ENCODE measurements at regions not wholly inside any gene's neighbourhood (a gene's known extent, or its start where the extent isn't known, plus 50 kb on each side); places are given as distances from the start of the nearest gene placed in this dataset.

DNA sequence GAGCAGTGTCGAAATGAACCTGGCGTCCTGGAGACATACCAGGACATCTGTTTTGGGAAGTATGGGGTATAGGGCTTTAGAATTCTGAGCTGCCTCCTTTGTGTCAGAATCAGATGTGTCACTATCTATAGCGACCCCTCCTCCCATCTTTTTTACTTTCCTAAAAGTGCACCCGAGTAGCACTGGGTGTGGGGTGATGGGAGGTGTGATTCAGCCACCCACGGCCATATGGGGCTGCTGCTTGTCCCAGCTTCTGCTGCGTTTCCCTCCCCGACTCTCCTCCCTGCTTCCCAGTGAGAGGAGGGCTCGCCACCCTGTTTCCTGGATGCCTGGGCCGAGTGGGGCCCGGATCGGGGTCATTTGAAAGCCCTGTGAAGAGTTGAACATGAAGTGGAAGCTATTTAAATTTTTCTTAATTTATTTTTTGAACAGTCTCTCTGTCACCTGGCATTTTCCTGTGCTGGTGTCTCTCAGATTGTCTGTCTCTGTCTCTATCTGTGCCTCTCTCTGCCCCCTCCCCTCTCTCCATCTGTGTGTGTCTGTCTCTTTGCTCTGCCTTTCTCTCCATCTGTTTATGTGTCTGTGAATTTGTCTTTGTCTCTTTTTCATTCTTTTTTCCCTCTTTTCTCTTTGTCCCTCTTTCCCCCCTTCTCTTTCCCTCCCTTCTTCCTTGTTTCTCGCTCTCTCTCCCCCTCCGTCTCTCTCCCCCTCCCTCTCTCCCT, 638.8 kb upstream of the EEF2KMT start:
- H3K36me3 ChIP-seq (replicated peaks; ENCODE audit: low read depth, low read length): no peaks in the 10 kb centered on the region
- TF ChIP-seq, protein P1, sequence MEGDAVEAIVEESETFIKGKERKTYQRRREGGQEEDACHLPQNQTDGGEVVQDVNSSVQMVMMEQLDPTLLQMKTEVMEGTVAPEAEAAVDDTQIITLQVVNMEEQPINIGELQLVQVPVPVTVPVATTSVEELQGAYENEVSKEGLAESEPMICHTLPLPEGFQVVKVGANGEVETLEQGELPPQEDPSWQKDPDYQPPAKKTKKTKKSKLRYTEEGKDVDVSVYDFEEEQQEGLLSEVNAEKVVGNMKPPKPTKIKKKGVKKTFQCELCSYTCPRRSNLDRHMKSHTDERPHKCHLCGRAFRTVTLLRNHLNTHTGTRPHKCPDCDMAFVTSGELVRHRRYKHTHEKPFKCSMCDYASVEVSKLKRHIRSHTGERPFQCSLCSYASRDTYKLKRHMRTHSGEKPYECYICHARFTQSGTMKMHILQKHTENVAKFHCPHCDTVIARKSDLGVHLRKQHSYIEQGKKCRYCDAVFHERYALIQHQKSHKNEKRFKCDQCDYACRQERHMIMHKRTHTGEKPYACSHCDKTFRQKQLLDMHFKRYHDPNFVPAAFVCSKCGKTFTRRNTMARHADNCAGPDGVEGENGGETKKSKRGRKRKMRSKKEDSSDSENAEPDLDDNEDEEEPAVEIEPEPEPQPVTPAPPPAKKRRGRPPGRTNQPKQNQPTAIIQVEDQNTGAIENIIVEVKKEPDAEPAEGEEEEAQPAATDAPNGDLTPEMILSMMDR (IDR thresholded peaks at IDR 0.05; ENCODE audit: low read depth, low read length): no peak
- no peak for TF ChIP-seq EZH2phosphoT487 (IDR thresholded peaks at IDR 0.05; ENCODE audit: low read depth)
- H3K79me2 ChIP-seq (ENCODE audit: low read length): no peaks in the 10 kb centered on the region
- H2AFZ ChIP-seq (ENCODE audit: low read depth, low read length): no peak overlapping the region
- no peaks in the 10 kb centered on the region for H4K20me1 ChIP-seq (ENCODE audit: insufficient read depth, low read length)
- H3K4me1 ChIP-seq (ENCODE audit: low read length): no peaks in the 10 kb centered on the region
- H3K9me3 ChIP-seq (ENCODE audit: insufficient read depth, low read length): no peaks in the 10 kb centered on the region
- no peak overlapping the region for H3K4me2 ChIP-seq (ENCODE audit: low read length)
- no peak overlapping the region for H3K4me3 ChIP-seq (ENCODE audit: low read length)
- H3K9ac ChIP-seq (ENCODE audit: low read length): no peak overlapping the region
- H3K27me3 ChIP-seq (ENCODE audit: low read depth, low read length): no peaks in the 10 kb centered on the region
- H3K27ac ChIP-seq (ENCODE audit: low read length): no peak overlapping the region

GRCh38 chr16:5735444-5735843, 637.8 kb upstream of the EEF2KMT start:
- Histone ChIP-seq H3K4me2 (ENCODE audit: low read length) (no peak overlapping the region), H3K4me1 (ENCODE audit: low read length) (no peaks in the 10 kb centered on the region), H4K20me1 (ENCODE audit: insufficient read depth, low read length) (no peaks in the 10 kb centered on the region), H2AFZ (ENCODE audit: low read depth, low read length) (no peak overlapping the region), H3K36me3 (replicated peaks; ENCODE audit: low read depth, low read length) (no peaks in the 10 kb centered on the region), H3K4me3 (ENCODE audit: low read length) (no peak overlapping the region), H3K27me3 (ENCODE audit: low read depth, low read length) (no peaks in the 10 kb centered on the region), H3K27ac (ENCODE audit: low read length) (no peak overlapping the region), H3K9me3 (ENCODE audit: insufficient read depth, low read length) (no peaks in the 10 kb centered on the region), H3K9ac (ENCODE audit: low read length) (no peak overlapping the region), H3K79me2 (ENCODE audit: low read length) (no peaks in the 10 kb centered on the region)
- TF ChIP-seq, protein P1 (IDR thresholded peaks at IDR 0.05; ENCODE audit: low read depth, low read length): no peak
- no peak for TF ChIP-seq EZH2phosphoT487 (IDR thresholded peaks at IDR 0.05; ENCODE audit: low read depth)

GRCh38 chr16:5730783-5731182, 633.2 kb upstream of the EEF2KMT start:
- Histone ChIP-seq H3K79me2 (ENCODE audit: low read length) (no peaks in the 10 kb centered on the region), H3K4me2 (ENCODE audit: low read length) (no peak overlapping the region), H3K9ac (ENCODE audit: low read length) (no peak overlapping the region), H3K4me3 (ENCODE audit: low read length) (no peak overlapping the region), H3K9me3 (ENCODE audit: insufficient read depth, low read length) (no peaks in the 10 kb centered on the region), H2AFZ (ENCODE audit: low read depth, low read length) (no peak overlapping the region), H3K4me1 (ENCODE audit: low read length) (no peaks in the 10 kb centered on the region), H3K36me3 (replicated peaks; ENCODE audit: low read depth, low read length) (no peaks in the 10 kb centered on the region), H3K27me3 (ENCODE audit: low read depth, low read length) (no peaks in the 10 kb centered on the region), H3K27ac (ENCODE audit: low read length) (no peak overlapping the region), H4K20me1 (ENCODE audit: insufficient read depth, low read length) (no peaks in the 10 kb centered on the region)
- TF ChIP-seq EZH2phosphoT487 (IDR thresholded peaks at IDR 0.05; ENCODE audit: low read depth): no peak
- TF ChIP-seq, protein P1 (IDR thresholded peaks at IDR 0.05; ENCODE audit: low read depth, low read length): no peak

DNA sequence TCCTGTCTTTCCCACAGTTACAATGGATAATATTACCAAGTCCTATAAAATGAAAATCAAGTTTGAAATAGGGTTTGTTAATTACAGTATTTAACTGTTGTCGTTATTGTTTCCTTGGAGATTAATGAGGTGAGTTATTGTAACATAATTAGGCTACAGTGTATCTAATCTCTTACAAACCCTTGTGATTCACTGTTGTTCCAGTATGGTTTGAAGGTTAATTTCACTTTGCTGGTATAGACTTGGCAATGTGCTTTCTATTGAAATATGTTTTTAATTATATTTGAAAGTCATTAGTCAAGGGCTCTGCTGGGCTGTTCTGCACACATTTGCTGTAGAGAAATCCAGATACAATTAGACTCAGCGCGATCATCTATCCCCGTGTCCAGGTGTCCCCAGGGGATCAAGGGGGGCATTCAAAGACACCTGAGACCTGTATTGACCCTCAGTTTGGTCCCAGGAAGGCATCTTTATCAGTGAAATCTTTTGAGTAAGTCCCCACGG, 624.6 kb upstream of the EEF2KMT start:
- Histone ChIP-seq H3K9ac (ENCODE audit: low read length) (no peak overlapping the region), H3K27me3 (ENCODE audit: low read depth, low read length) (no peaks in the 10 kb centered on the region), H3K4me1 (ENCODE audit: low read length) (no peaks in the 10 kb centered on the region), H3K79me2 (ENCODE audit: low read length) (no peaks in the 10 kb centered on the region), H3K27ac (ENCODE audit: low read length) (no peak overlapping the region), H3K4me2 (ENCODE audit: low read length) (no peak overlapping the region), H4K20me1 (ENCODE audit: insufficient read depth, low read length) (no peaks in the 10 kb centered on the region), H3K36me3 (replicated peaks; ENCODE audit: low read depth, low read length) (no peaks in the 10 kb centered on the region), H2AFZ (ENCODE audit: low read depth, low read length) (no peak overlapping the region), H3K4me3 (ENCODE audit: low read length) (no peak overlapping the region), H3K9me3 (ENCODE audit: insufficient read depth, low read length) (no peaks in the 10 kb centered on the region)
- TF ChIP-seq, protein P1 (IDR thresholded peaks at IDR 0.05; ENCODE audit: low read depth, low read length): no peak
- TF ChIP-seq EZH2phosphoT487 (IDR thresholded peaks at IDR 0.05; ENCODE audit: low read depth): no peak
